Neural cell (in vitro differentiated cells): ENCODE measurements at regions not wholly inside any gene's neighbourhood (a gene's known extent, or its start where the extent isn't known, plus 50 kb on each side); places are given as distances from the start of the nearest gene placed in this dataset.

Source experiments
- H2AFZ ChIP-seq: fragments of 200-600, 300-800 bp; sonication (generic), shearing (Covaris generic); 2 replicates; pipeline ENCODE4 v1.6.0; 2014; ENCODE audit warnings: low read depth, mild to moderate bottlenecking, antibody characterized with exemption, low read length, moderate library complexity
- H3F3A ChIP-seq: fragments of 200-600 bp; shearing (Covaris generic); 2 replicates; pipeline ENCODE4 v1.6.1; 2016; ENCODE audit warnings: mild to moderate bottlenecking, moderate library complexity, mixed read lengths, antibody characterized with exemption, low read length; ENCODE audit not compliant: insufficient read depth, poor library complexity, severe bottlenecking
- H3K27ac ChIP-seq: fragments of 200-600, 300-800 bp; sonication (generic), shearing (Covaris generic); 2 replicates; pipeline ENCODE4 v1.5.1; 2014; ENCODE audit warnings: mild to moderate bottlenecking, low read length, moderate library complexity
- H3K27me3 ChIP-seq: fragments of 300-800, 200-600 bp; sonication (generic), shearing (Covaris generic); 2 replicates; pipeline ENCODE4 v1.6.0; 2014; ENCODE audit warnings: mild to moderate bottlenecking, low read depth, low read length, moderate library complexity; ENCODE audit not compliant: insufficient read depth
- H3K36me3 ChIP-seq: fragments of 300-800, 200-600 bp; sonication (generic), shearing (Covaris generic); 2 replicates; pipeline ENCODE4 v1.5.1; 2014; ENCODE audit warnings: mild to moderate bottlenecking, antibody characterized with exemption, low read length, moderate library complexity; ENCODE audit not compliant: insufficient read depth
- H3K4me2 ChIP-seq: fragments of 300-800, 200-600 bp; sonication (generic), shearing (Covaris generic); 2 replicates; pipeline ENCODE4 v1.6.0; 2014; ENCODE audit warnings: mild to moderate bottlenecking, low read length
- H3K4me3 ChIP-seq: fragments of 300-800, 200-600 bp; sonication (generic), shearing (Covaris generic); 2 replicates; pipeline ENCODE4 v1.5.1; 2014; ENCODE audit warnings: mild to moderate bottlenecking, low read length, moderate library complexity
- H3K79me2 ChIP-seq: fragments of 200-600 bp; shearing (Covaris generic); replicated peaks from 2 replicates; pipeline ENCODE4 v1.6.0; 2014; ENCODE audit warnings: mild to moderate bottlenecking, low read length, moderate library complexity; ENCODE audit not compliant: insufficient read depth
- H3K9ac ChIP-seq: fragments of 300-800, 200-600 bp; sonication (generic), shearing (Covaris generic); 2 replicates; pipeline ENCODE4 v1.6.1; 2016; ENCODE audit warnings: mild to moderate bottlenecking, low read length, mixed read lengths
- H3K9me2 ChIP-seq: fragments of 200-600 bp; shearing (Covaris generic); 2 replicates; pipeline ENCODE4 v1.6.1; 2016; ENCODE audit warnings: mild to moderate bottlenecking, low read length, mixed read lengths; ENCODE audit not compliant: insufficient read depth
- H3K9me3 ChIP-seq: fragments of 200-600, 300-800 bp; sonication (generic), shearing (Covaris generic); 2 replicates; pipeline ENCODE4 v1.6.1; 2016; ENCODE audit warnings: mild to moderate bottlenecking, mixed run types, low read length, moderate library complexity, mixed read lengths
- H4K20me1 ChIP-seq: fragments of 200-600 bp; shearing (Covaris generic); 2 replicates; pipeline ENCODE4 v1.6.1; 2016; ENCODE audit warnings: mild to moderate bottlenecking, mixed run types; ENCODE audit not compliant: insufficient read depth
- EP300 ChIP-seq: fragments of 450-650 bp; conservative IDR thresholded peaks from 2 replicates; pipeline ENCODE4 v1.6.1; 2014; ENCODE audit warnings: antibody characterized with exemption, mild to moderate bottlenecking, moderate library complexity; ENCODE audit not compliant: poor library complexity, severe bottlenecking
- EZH2 ChIP-seq: fragments of 200-600, 300-800 bp; shearing (Covaris generic), sonication (generic); IDR thresholded peaks from 2 replicates; pipeline ENCODE4 v1.6.1; 2014; ENCODE audit warnings: antibody characterized with exemption, low read length, borderline replicate concordance, mild to moderate bottlenecking; ENCODE audit not compliant: insufficient read depth, poor library complexity, severe bottlenecking
- MXI1 ChIP-seq: fragments of 450-650 bp; conservative IDR thresholded peaks from 2 replicates; pipeline ENCODE4 v1.6.1; 2014; ENCODE audit warnings: antibody characterized with exemption, mild to moderate bottlenecking; ENCODE audit not compliant: poor library complexity, severe bottlenecking
- POLR2AphosphoS5 ChIP-seq: IDR thresholded peaks from 2 replicates; pipeline ENCODE4 v1.6.1; 2012
- RAD21 ChIP-seq: fragments of 450-650 bp; conservative IDR thresholded peaks from 2 replicates; pipeline ENCODE4 v1.6.1; 2014; ENCODE audit warnings: antibody characterized with exemption, mild to moderate bottlenecking, moderate library complexity
- SMC3 ChIP-seq: fragments of 450-650 bp; conservative IDR thresholded peaks from 2 replicates; pipeline ENCODE4 v1.6.1; 2014; ENCODE audit warnings: antibody characterized with exemption, mild to moderate bottlenecking, moderate library complexity; ENCODE audit not compliant: poor library complexity
- TAF1 ChIP-seq: IDR thresholded peaks from 2 replicates; pipeline ENCODE4 v1.6.1; 2012; ENCODE audit warnings: low read depth
- TF ChIP-seq, protein P1 (sequence below): fragments of 450-650 bp; IDR thresholded peaks from 2 replicates; pipeline ENCODE4 v1.5.1; 2014; ENCODE audit warnings: antibody characterized with exemption, mild to moderate bottlenecking, moderate library complexity; ENCODE audit not compliant: poor library complexity, severe bottlenecking
- TF ChIP-seq, protein P2 (sequence below): IDR thresholded peaks from 2 replicates; pipeline ENCODE4 v1.6.1; 2012; ENCODE audit warnings: borderline replicate concordance

GRCh38 chr13:44867825-44868224 is 121.4 kb downstream of the NUFIP1 start:
- no peak overlapping the region for H3K4me2 ChIP-seq
- TF ChIP-seq, protein P1, sequence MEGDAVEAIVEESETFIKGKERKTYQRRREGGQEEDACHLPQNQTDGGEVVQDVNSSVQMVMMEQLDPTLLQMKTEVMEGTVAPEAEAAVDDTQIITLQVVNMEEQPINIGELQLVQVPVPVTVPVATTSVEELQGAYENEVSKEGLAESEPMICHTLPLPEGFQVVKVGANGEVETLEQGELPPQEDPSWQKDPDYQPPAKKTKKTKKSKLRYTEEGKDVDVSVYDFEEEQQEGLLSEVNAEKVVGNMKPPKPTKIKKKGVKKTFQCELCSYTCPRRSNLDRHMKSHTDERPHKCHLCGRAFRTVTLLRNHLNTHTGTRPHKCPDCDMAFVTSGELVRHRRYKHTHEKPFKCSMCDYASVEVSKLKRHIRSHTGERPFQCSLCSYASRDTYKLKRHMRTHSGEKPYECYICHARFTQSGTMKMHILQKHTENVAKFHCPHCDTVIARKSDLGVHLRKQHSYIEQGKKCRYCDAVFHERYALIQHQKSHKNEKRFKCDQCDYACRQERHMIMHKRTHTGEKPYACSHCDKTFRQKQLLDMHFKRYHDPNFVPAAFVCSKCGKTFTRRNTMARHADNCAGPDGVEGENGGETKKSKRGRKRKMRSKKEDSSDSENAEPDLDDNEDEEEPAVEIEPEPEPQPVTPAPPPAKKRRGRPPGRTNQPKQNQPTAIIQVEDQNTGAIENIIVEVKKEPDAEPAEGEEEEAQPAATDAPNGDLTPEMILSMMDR, result no peak
- TF ChIP-seq EP300, result no peak
- TF ChIP-seq POLR2AphosphoS5, result no peak
- TF ChIP-seq TAF1, result no peak
- TF ChIP-seq, protein P2, sequence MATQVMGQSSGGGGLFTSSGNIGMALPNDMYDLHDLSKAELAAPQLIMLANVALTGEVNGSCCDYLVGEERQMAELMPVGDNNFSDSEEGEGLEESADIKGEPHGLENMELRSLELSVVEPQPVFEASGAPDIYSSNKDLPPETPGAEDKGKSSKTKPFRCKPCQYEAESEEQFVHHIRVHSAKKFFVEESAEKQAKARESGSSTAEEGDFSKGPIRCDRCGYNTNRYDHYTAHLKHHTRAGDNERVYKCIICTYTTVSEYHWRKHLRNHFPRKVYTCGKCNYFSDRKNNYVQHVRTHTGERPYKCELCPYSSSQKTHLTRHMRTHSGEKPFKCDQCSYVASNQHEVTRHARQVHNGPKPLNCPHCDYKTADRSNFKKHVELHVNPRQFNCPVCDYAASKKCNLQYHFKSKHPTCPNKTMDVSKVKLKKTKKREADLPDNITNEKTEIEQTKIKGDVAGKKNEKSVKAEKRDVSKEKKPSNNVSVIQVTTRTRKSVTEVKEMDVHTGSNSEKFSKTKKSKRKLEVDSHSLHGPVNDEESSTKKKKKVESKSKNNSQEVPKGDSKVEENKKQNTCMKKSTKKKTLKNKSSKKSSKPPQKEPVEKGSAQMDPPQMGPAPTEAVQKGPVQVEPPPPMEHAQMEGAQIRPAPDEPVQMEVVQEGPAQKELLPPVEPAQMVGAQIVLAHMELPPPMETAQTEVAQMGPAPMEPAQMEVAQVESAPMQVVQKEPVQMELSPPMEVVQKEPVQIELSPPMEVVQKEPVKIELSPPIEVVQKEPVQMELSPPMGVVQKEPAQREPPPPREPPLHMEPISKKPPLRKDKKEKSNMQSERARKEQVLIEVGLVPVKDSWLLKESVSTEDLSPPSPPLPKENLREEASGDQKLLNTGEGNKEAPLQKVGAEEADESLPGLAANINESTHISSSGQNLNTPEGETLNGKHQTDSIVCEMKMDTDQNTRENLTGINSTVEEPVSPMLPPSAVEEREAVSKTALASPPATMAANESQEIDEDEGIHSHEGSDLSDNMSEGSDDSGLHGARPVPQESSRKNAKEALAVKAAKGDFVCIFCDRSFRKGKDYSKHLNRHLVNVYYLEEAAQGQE, result no peak
- TF ChIP-seq SMC3, result no peak
- TF ChIP-seq RAD21, result no peak
- no peak for TF ChIP-seq EZH2
- no peak for TF ChIP-seq MXI1
- no peaks in the 10 kb centered on the region for H3K9me3 ChIP-seq
- no peaks in the 10 kb centered on the region for H3F3A ChIP-seq
- no peak overlapping the region for H3K9ac ChIP-seq
- H3K27me3 ChIP-seq, result no peaks in the 10 kb centered on the region
- H4K20me1 ChIP-seq, result no peaks in the 10 kb centered on the region
- H3K27ac ChIP-seq, result no peak overlapping the region
- no peak overlapping the region for H3K4me3 ChIP-seq
- H2AFZ ChIP-seq, result no peak overlapping the region
- H3K79me2 ChIP-seq, result no peaks in the 10 kb centered on the region
- no peaks in the 10 kb centered on the region for H3K36me3 ChIP-seq
- no peaks in the 10 kb centered on the region for H3K9me2 ChIP-seq

- Histone ChIP-seq H4K20me1 (no peaks in the 10 kb centered on the region), H3K4me3 (no peak overlapping the region), H3F3A (no peaks in the 10 kb centered on the region), H3K27me3 (no peaks in the 10 kb centered on the region), H3K4me2 (no peak overlapping the region), H3K27ac (no peak overlapping the region), H3K9ac (no peak overlapping the region), H3K9me3 (no peaks in the 10 kb centered on the region), H3K36me3 (no peaks in the 10 kb centered on the region), H3K9me2 (no peaks in the 10 kb centered on the region), H3K79me2 (no peaks in the 10 kb centered on the region), H2AFZ (no peak overlapping the region)
- TF ChIP-seq RAD21 (no peak), EP300 (no peak), SMC3 (no peak), POLR2AphosphoS5 (no peak), EZH2 (no peak), MXI1 (no peak), TAF1 (no peak)
- TF ChIP-seq, protein P2, result no peak
- TF ChIP-seq, protein P1, result no peak
These were observed 122.8 kb downstream of the NUFIP1 start for GRCh38 chr13:44866411-44866911.
